Heart right ventricle (tissue), 16 donors: ENCODE measurements at regions not wholly inside any gene's neighbourhood (a gene's known extent, or its start where the extent isn't known, plus 50 kb on each side); places are given as distances from the start of the nearest gene placed in this dataset.
"Not testable (repeated sequence)": the region's sequence is repeated elsewhere in the genome, so short reads cannot be mapped to it uniquely, and the experiment has no call there.

Experiments
- ATAC-seq, 8 donors: fragments of 200-7000 bp; cut with Tn5 transposase; one replicate each; pipeline ENCODE4 v1.9.1; 2020; ENCODE audit warnings: mild to moderate bottlenecking in 8 of 8, moderate library complexity in 8 of 8, moderate number of reproducible peaks in 1 of 8
- DNase-seq, 2 donors: peaks; one replicate each; pipeline ENCODE4 v3.0.0-alpha.2; 2020
- H3K27ac ChIP-seq, 10 donors: fragments of 200-600 bp; sonication (generic) in 2 of 10; one replicate each; pipeline versions ENCODE4 v1.5.0 to v1.8.0; 2020 to 2022; ENCODE audit warnings: mild to moderate bottlenecking in 3 of 10
- H3K27me3 ChIP-seq, 7 donors: fragments of 200-600 bp; one replicate each; pipeline ENCODE4 v1.8.0; 2021 to 2022; ENCODE audit warnings: mild to moderate bottlenecking in 2 of 7
- H3K36me3 ChIP-seq, 9 donors: fragments of 200-600 bp; sonication (generic) in 1 of 9; one replicate each; pipeline versions ENCODE4 v1.5.0 to v1.8.0; 2020 to 2022; ENCODE audit warnings: mild to moderate bottlenecking in 2 of 9
- H3K4me1 ChIP-seq, 9 donors: fragments of 200-600 bp; sonication (generic) in 1 of 9; one replicate each; pipeline versions ENCODE4 v1.5.0 to v1.8.0; 2020 to 2022; ENCODE audit warnings: mild to moderate bottlenecking in 4 of 9
- H3K4me3 ChIP-seq, 10 donors: fragments of 200-600 bp; sonication (generic) in 2 of 10; one replicate each; pipeline versions ENCODE4 v1.5.0 to v1.8.0; 2020 to 2022; ENCODE audit warnings: mild to moderate bottlenecking in 7 of 10, moderate library complexity in 2 of 10
- H3K9me3 ChIP-seq, 11 donors: fragments of 200-600 bp in 10 of 11; sonication (generic) in 2 of 11; one replicate each; pipeline versions ENCODE4 v1.5.0 to v1.8.0; 2013 to 2022; ENCODE audit warnings: mild to moderate bottlenecking in 2 of 11, control low read depth in 1 of 11, moderate library complexity in 1 of 11
- WGBS, 2 donors: extraction: QIAGEN DNeasy Blood & Tissue Kit; methylation state at CpG; one replicate each; pipeline ENCODE4 v1.1.7; 2013; ENCODE audit warnings: inconsistent platforms in 1 of 2; 5-methylcytosine and 5-hydroxymethylcytosine counted together
- intact Hi-C, 10 donors: fragments of 100-400 bp; cut with DNase I; formaldehyde crosslinking; loops; one replicate each; pipeline versions ENCODE4 v1.11.1 to v1.14.2; 2022
- TF ChIP-seq, protein P1 (sequence below), 9 donors: fragments of 200-600 bp; sonication (generic) in 2 of 9; IDR thresholded peaks; one replicate each; pipeline versions ENCODE4 v1.5.0 to v1.8.0; 2021 to 2022; ENCODE audit warnings: antibody characterized with exemption in 9 of 9, mild to moderate bottlenecking in 5 of 9, moderate library complexity in 1 of 9
- donor health status: Arrhythmogenic right ventricular cardiomyopathy.
- donor health status: ischemic (EF 13 %, LVEDD 7.1; RV severe dilation, severe dysfunction).
- donor health status: healthy with polysubstance abuse.
- donor health status: DM: no; HTN: yes; CAD: no.
- donor health status: DM: no; HTN: no; CAD: no.
- donor health status: ischemic (EF 25% LVEDD 6.9; RV normal size, moderate dysfunction).
- donor health status: ischemic (EF 25% LVEDD 5.7; RV mildly dilated, moderate dysfunction).
- donor health status: healthy.
- donor health status: DM: yes; HTN: yes; CAD: no.
- donor health status: Ischemic cardiomyopathy.
- donor health status: ischemic (EF 35%, LVEDD 5.7; RV mildly dilated, moderate dysfunction).
- donor health status: nonischemic (EF 11% LVEDD 7.7; RV severe dilation, severe dysfunction).
- donor health status: DM: yes; HTN: yes; CAD: no.
- donor health status: PGD.
- donor health status: ischemic (EF 29% LVEDD 5.4; RV normal size, mild dysfunction).
- donor health status: nonischemic (EF 23%, LVEDD 6.1; RV moderate dilation, normal function).

DNA sequence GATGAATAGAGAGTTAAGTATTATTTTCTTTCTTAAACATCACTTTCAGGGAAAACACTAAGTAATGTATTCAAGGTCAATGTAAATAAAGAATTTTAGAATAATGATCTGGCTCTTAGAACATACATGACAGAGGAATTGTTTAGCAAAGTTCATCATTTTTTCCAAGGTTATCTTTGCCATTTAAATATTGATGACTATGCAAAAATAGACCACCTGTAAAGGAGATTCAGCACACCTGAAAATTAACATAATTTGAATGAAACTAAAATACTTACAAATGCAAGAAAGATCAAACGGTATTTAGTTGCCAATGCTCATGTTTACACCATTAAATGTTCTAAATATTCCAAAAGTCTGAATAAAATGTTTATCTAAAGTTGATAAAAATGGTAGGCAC is 782.6 kb upstream of the CHORDC1 start:
- ATAC-seq, result no peak
- intact Hi-C loops, result no loop called here
- 51 to 55% methylated on average over 1 of the region's 1 CpG for WGBS, 2 donors

DNA sequence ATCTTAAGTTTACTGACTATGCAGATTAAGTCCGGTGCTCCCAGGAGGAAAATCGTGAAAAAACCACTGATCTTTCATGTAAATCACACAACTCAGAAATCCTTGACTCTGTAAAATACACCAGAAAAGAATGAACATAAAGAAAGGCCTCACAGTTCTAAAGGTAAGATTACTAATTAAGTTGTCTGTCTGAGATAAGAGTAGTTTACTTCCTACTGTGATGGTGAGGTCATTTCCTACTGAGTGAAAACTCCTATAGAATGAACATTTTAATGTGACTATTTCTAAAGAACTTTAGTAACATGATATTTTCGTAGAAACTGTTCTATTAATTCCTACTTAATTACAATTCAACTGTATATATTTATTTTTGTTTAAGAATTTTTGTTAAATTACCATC is 774.4 kb upstream of the CHORDC1 start:
- no peak for ATAC-seq
- DNase-seq, result no peak
- Histone ChIP-seq H3K36me3 (no peaks in the 10 kb centered on the region), H3K4me1 (no peaks in the 10 kb centered on the region), H3K27ac (no peak overlapping the region), H3K27me3 (no peaks in the 10 kb centered on the region), H3K4me3 (no peak overlapping the region), H3K9me3 (peaks cover 0 to 5% (median 0%) of the 10 kb centered on the region in 11 donors)
- TF ChIP-seq, protein P1, sequence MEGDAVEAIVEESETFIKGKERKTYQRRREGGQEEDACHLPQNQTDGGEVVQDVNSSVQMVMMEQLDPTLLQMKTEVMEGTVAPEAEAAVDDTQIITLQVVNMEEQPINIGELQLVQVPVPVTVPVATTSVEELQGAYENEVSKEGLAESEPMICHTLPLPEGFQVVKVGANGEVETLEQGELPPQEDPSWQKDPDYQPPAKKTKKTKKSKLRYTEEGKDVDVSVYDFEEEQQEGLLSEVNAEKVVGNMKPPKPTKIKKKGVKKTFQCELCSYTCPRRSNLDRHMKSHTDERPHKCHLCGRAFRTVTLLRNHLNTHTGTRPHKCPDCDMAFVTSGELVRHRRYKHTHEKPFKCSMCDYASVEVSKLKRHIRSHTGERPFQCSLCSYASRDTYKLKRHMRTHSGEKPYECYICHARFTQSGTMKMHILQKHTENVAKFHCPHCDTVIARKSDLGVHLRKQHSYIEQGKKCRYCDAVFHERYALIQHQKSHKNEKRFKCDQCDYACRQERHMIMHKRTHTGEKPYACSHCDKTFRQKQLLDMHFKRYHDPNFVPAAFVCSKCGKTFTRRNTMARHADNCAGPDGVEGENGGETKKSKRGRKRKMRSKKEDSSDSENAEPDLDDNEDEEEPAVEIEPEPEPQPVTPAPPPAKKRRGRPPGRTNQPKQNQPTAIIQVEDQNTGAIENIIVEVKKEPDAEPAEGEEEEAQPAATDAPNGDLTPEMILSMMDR (IDR thresholded peaks at IDR 0.05), result no peak
- intact Hi-C loops, result no loop called here
- 70 to 71% methylated on average over 3 of the region's 3 CpGs for WGBS, 2 donors

More for the DNA sequence above, 782.6 kb upstream of the CHORDC1 start:
- Histone ChIP-seq H3K4me1 (no peaks in the 10 kb centered on the region), H3K27me3 (no peaks in the 10 kb centered on the region), H3K27ac (no peak overlapping the region), H3K36me3 (no peaks in the 10 kb centered on the region), H3K9me3 (peaks cover 0 to 21% (median 0%) of the 10 kb centered on the region in 11 donors), H3K4me3 (no peak overlapping the region)
- TF ChIP-seq, protein P1 (IDR thresholded peaks at IDR 0.05), result no peak
- DNase-seq, result no peak

DNA sequence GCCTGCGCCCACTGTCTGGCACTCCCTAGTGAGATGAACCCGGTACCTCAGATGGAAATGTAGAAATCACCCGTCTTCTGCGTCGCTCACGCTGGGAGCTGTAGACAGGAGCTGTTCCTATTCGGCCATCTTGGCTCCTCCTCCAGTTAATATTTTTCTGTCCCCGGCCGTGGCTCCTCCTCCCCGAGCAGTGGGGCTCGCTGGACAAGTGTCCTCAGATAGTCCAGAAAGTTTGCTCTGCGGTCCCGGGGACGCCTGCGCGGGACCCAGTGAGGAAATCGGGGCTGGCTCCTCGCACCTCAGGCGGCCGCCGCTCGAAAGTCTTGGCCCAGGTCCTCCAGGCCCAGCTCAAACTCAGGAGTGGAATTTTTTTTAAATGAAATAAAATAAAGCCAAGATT is 749.3 kb upstream of the CHORDC1 start:
- H3K27ac ChIP-seq, ATAC-seq, intact Hi-C loops, H3K4me3 ChIP-seq, DNase-seq, H3K4me1 ChIP-seq, H3K27me3 ChIP-seq, H3K36me3 ChIP-seq: not testable (repeated sequence)
- peaks cover 0 to 16% (median 0%) of the 10 kb centered on the region in 11 donors for H3K9me3 ChIP-seq
- 88 to 89% methylated on average over 13 to 16 of the region's 22 CpGs for WGBS, 2 donors

- intact Hi-C loops, result loop anchor here in 2 of 10 donors (5.0 kb wide), 2 partner anchors 299 to 564 kb away; no protein-coding TSS in a partner anchor
- no peak for ATAC-seq
- Histone ChIP-seq H3K4me3 (no peak overlapping the region), H3K27me3 (no peaks in the 10 kb centered on the region), H3K36me3 (no peaks in the 10 kb centered on the region), H3K27ac (no peak overlapping the region), H3K9me3 (no peaks in the 10 kb centered on the region), H3K4me1 (no peaks in the 10 kb centered on the region)
- DNase-seq, result no peak
- TF ChIP-seq, protein P1 (IDR thresholded peaks at IDR 0.05), result peak in 5 of 9 donors; percentile 10 to 35 (median 25)
Observed at GRCh38 chr11:90947930-90948329, 725.1 kb upstream of the CHORDC1 start.

DNA sequence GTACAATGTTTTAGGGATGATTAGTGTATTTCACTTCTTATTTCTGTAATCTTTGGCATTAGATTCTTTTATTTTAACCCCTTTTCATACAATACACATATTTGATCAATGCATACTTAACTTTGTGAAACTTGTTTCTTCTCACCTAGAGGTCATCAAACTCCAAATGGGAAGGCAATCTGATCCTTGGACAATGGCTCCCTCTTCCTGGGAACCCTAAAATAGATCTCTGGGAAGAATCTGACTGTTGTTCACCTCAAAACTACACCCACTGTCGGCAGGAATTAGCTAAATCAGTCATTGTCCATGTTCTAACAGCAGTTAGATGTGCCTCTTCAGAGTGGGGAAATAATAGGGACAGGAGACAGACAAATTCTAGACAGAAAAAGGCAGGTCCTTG is 707.4 kb upstream of the CHORDC1 start:
- no peaks in the 10 kb centered on the region for H3K36me3 ChIP-seq
- intact Hi-C loops, result no loop called here
- WGBS, 2 donors, result 66 to 77% methylated on average over 1 of the region's 1 CpG

More for the DNA sequence above, 707.4 kb upstream of the CHORDC1 start:
- TF ChIP-seq, protein P1 (IDR thresholded peaks at IDR 0.05), result no peak
- H3K9me3 ChIP-seq, result peaks cover 0 to 6% (median 0%) of the 10 kb centered on the region in 11 donors
- DNase-seq (no peak), ATAC-seq (no peak)
- no peaks in the 10 kb centered on the region for H3K4me1 ChIP-seq
- H3K4me3 ChIP-seq, result no peak overlapping the region
- no peaks in the 10 kb centered on the region for H3K27me3 ChIP-seq
- H3K27ac ChIP-seq, result no peak overlapping the region
